ENCODE measurements at regions not wholly inside any gene's neighbourhood (a gene's known extent, or its start where the extent isn't known, plus 50 kb on each side); places are given as distances from the start of the nearest gene placed in this dataset.

GRCh38 chr15:95580121-95580520 is 750.4 kb upstream of the NR2F2 start (continued):
- no peak for TF ChIP-seq GTF2F1 (IDR thresholded peaks at IDR 0.05; ENCODE audit: borderline replicate concordance, low read depth, low read length)
- TF ChIP-seq BCL11A (IDR thresholded peaks at IDR 0.05; ENCODE audit: low read depth in 2 of 2, low read length in 2 of 2) = no peak
- no peak for TF ChIP-seq CREB1 (IDR thresholded peaks at IDR 0.05)
- no peak for TF ChIP-seq ATF3 (IDR thresholded peaks at IDR 0.05; ENCODE audit: insufficient read depth, low read depth, low read length)
- TF ChIP-seq SP1 (IDR thresholded peaks at IDR 0.05; ENCODE audit: low read depth, low read length) = no peak
- TF ChIP-seq FOSL1 (IDR thresholded peaks at IDR 0.05; ENCODE audit: insufficient read depth, low read depth, low read length) = no peak
- no peak for TF ChIP-seq SRF (IDR thresholded peaks at IDR 0.05; ENCODE audit: low read depth, low read length)

Data from H1 (cell line).